Superior temporal gyrus (tissue), 1 donor: ENCODE measurements at regions not wholly inside any gene's neighbourhood (a gene's known extent, or its start where the extent isn't known, plus 50 kb on each side); places are given as distances from the start of the nearest gene placed in this dataset.
"Not testable (repeated sequence)": the region's sequence is repeated elsewhere in the genome, so short reads cannot be mapped to it uniquely, and the experiment has no call there.

Experiments used
- DNase-seq: peaks from one replicate; pipeline ENCODE4 v3.0.0-alpha.2; 2016; ENCODE audit errors: extremely low spot score

- DNase-seq, result no peak
Observed at GRCh38 chr6:30832864-30833263, 51.5 kb upstream of the DDR1 start.

- DNase-seq, result no peak
Observed at GRCh38 chr6:30830438-30830837, 53.9 kb upstream of the DDR1 start.

GRCh38 chr6:30829639-30830255, 54.6 kb upstream of the DDR1 start:
- no peak for DNase-seq

- DNase-seq, result no peak
Observed at GRCh38 chr6:30829033-30829432, 55.3 kb upstream of the DDR1 start.

GRCh38 chr6:30828027-30828962, 56.0 kb upstream of the DDR1 start:
- DNase-seq, result peak; percentile 95

- no peak for DNase-seq
Observed at GRCh38 chr6:30826961-30827342, 57.4 kb upstream of the DDR1 start.

GRCh38 chr6:30824698-30825097, 59.6 kb upstream of the DDR1 start:
- DNase-seq, result no peak

GRCh38 chr6:30823534-30823865, 60.8 kb upstream of the DDR1 start:
- DNase-seq, result no peak

GRCh38 chr6:30821862-30822784, 62.2 kb upstream of the DDR1 start:
- peak; percentile 73 for DNase-seq

- DNase-seq, result no peak
Observed at GRCh38 chr6:30820193-30820592, 64.1 kb upstream of the DDR1 start.

- no peak for DNase-seq
Observed at GRCh38 chr6:30819297-30819917, 64.9 kb upstream of the DDR1 start.

GRCh38 chr6:30818391-30818841, 65.9 kb upstream of the DDR1 start:
- no peak for DNase-seq

GRCh38 chr6:30816791-30817739, 67.3 kb upstream of the DDR1 start:
- DNase-seq, result no peak

GRCh38 chr6:30816296-30816695, 68.0 kb upstream of the DDR1 start:
- not testable (repeated sequence) for DNase-seq

GRCh38 chr6:30815041-30815742, 69.1 kb upstream of the DDR1 start:
- not testable (repeated sequence) for DNase-seq

GRCh38 chr6:30814146-30815040, 69.9 kb upstream of the DDR1 start:
- no peak for DNase-seq

GRCh38 chr6:30813631-30814145, 69.3 kb upstream of the IER3 start:
- no peak for DNase-seq

GRCh38 chr6:30810813-30811339, 66.5 kb upstream of the IER3 start:
- no peak for DNase-seq
